Motor neuron (in vitro differentiated cells): ENCODE measurements at regions not wholly inside any gene's neighbourhood (a gene's known extent, or its start where the extent isn't known, plus 50 kb on each side); places are given as distances from the start of the nearest gene placed in this dataset.

Experiments
- ATAC-seq, 8 experiments: fragments of 200-7000 bp; cut with Tn5 transposase; replicated peaks in 6 of 8; 2 replicates each; pipeline ENCODE4 v1.8.0; 2021; ENCODE audit warnings: mild to moderate bottlenecking in 8 of 8, moderate library complexity in 8 of 8
- H3K27ac ChIP-seq, 2 donors: fragments of 250-450 bp; sonication (Bioruptor Pico); 2 replicates each; pipeline ENCODE4 v1.9.0; 2021; ENCODE audit warnings: antibody characterized with exemption in 2 of 2, mild to moderate bottlenecking in 2 of 2, moderate library complexity in 1 of 2
- H3K4me1 ChIP-seq, 2 donors: fragments of 250-450 bp; sonication (Bioruptor Pico); replicated peaks in 1 of 2; 2 replicates each; pipeline ENCODE4 v1.6.1; 2021; ENCODE audit warnings: antibody characterized with exemption in 2 of 2, mild to moderate bottlenecking in 2 of 2, moderate library complexity in 1 of 2
- H3K4me3 ChIP-seq, 5 donors: fragments of 250-450 bp; sonication (Bioruptor Pico); 2 replicates each; pipeline ENCODE4 v1.9.0; 2021; ENCODE audit warnings: antibody characterized with exemption in 5 of 5, mild to moderate bottlenecking in 5 of 5, moderate library complexity in 4 of 5
- WGBS, 10 experiments: fragments of 450-650 bp; shearing (Covaris generic); methylation state at CpG; one replicate each; pipeline ENCODE4 v1.0.0; 2022; 5-methylcytosine and 5-hydroxymethylcytosine counted together
- in situ Hi-C, 9 experiments: fragments of 400-800 bp; cut with MboI; loops; one replicate each; pipeline ENCODE4 v1.15.0; 2021; ENCODE audit warnings: low sequenced_read_pairs in 9 of 9, low pct_unique_long_range_greater_than_20kb in 2 of 9; ENCODE audit not compliant: unreplicated experiment in 9 of 9

GRCh38 chr10:29041616-29042015 lies 247.3 kb upstream of the LYZL1 start:
- peak in 4 of 8 experiments; percentile 11 to 69 (median 52) for ATAC-seq
- H3K4me1 ChIP-seq = peaks cover 0 to 12% of the 10 kb centered on the region in 2 donors
- no peak overlapping the region for H3K27ac ChIP-seq
- H3K4me3 ChIP-seq = no peak overlapping the region
- 0 to 96% (median 85%) methylated on average over 2 to 6 of the region's 7 CpGs; no CpG with 5 or more reads in 1 of the 10 experiments for WGBS, 10 experiments
- in situ Hi-C loops = no loop called here

- H3K4me1 ChIP-seq = no peaks in the 10 kb centered on the region
- no peak for ATAC-seq
- H3K27ac ChIP-seq = no peak overlapping the region
- 0 to 100% (median 75%) methylated on average over 1 of the region's 1 CpG; no CpG with 5 or more reads in 3 of the 10 experiments for WGBS, 10 experiments
- in situ Hi-C loops = no loop called here
- no peak overlapping the region for H3K4me3 ChIP-seq
Observed at GRCh38 chr10:29048506-29048905, 240.4 kb upstream of the LYZL1 start.

GRCh38 chr10:29050081-29050480 lies 238.8 kb upstream of the LYZL1 start:
- no peak overlapping the region for H3K4me3 ChIP-seq
- no peak for ATAC-seq
- WGBS, 10 experiments = 0 to 100% (median 58%) methylated on average over 1 to 3 of the region's 3 CpGs; no CpG with 5 or more reads in 4 of the 10 experiments
- in situ Hi-C loops = no loop called here
- H3K27ac ChIP-seq = no peak overlapping the region
- no peaks in the 10 kb centered on the region for H3K4me1 ChIP-seq

GRCh38 chr10:29055101-29055500 lies 233.8 kb upstream of the LYZL1 start:
- ATAC-seq = peak in 1 of 8 experiments; percentile 45
- in situ Hi-C loops = no loop called here
- Histone ChIP-seq H3K27ac (no peak overlapping the region), H3K4me1 (peaks cover 8% of the 10 kb centered on the region in 2 donors), H3K4me3 (no peak overlapping the region)
- 0 to 100% (median 54%) methylated on average over 1 to 2 of the region's 2 CpGs; no CpG with 5 or more reads in 1 of the 10 experiments for WGBS, 10 experiments

GRCh38 chr10:29056729-29057128 lies 232.1 kb upstream of the LYZL1 start:
- WGBS, 10 experiments = 0 to 64% (median 40%) methylated on average over 1 to 2 of the region's 2 CpGs; no CpG with 5 or more reads in 2 of the 10 experiments
- in situ Hi-C loops = no loop called here

GRCh38 chr10:29057822-29058331 lies 231.0 kb upstream of the LYZL1 start:
- H3K4me3 ChIP-seq = no peak overlapping the region

More at GRCh38 chr10:29056729-29057128, 232.1 kb upstream of the LYZL1 start:
- H3K4me3 ChIP-seq = no peak overlapping the region
- no peak overlapping the region for H3K27ac ChIP-seq
- no peak for ATAC-seq
- H3K4me1 ChIP-seq = peaks cover 8% of the 10 kb centered on the region in 2 donors

GRCh38 chr10:29063806-29064644 lies 224.8 kb upstream of the LYZL1 start:
- peak in 5 of 8 experiments; percentile 81 to 99 (median 90) for ATAC-seq

More at GRCh38 chr10:29057822-29058331, 231.0 kb upstream of the LYZL1 start:
- in situ Hi-C loops = no loop called here
- no peak overlapping the region for H3K27ac ChIP-seq
- peak in 7 of 8 experiments; percentile 24 to 85 (median 34) for ATAC-seq
- H3K4me1 ChIP-seq = peaks cover 8% of the 10 kb centered on the region in 2 donors
- 0 to 52% (median 27%) methylated on average over 1 to 4 of the region's 4 CpGs; no CpG with 5 or more reads in 2 of the 10 experiments for WGBS, 10 experiments

GRCh38 chr10:29064680-29065079 lies 224.2 kb upstream of the LYZL1 start:
- Histone ChIP-seq H3K27ac (peak overlapping the region; percentile 43 to 70), H3K4me3 (no peak overlapping the region), H3K4me1 (peaks cover 16 to 20% of the 10 kb centered on the region in 2 donors)
- in situ Hi-C loops = no loop called here
- 0 to 94% (median 79%) methylated on average over 1 to 2 of the region's 2 CpGs for WGBS, 10 experiments
- ATAC-seq = peak in 2 of 8 experiments; percentile 23 to 27

More at GRCh38 chr10:29063806-29064644, 224.8 kb upstream of the LYZL1 start:
- in situ Hi-C loops = no loop called here
- WGBS, 10 experiments = 10 to 100% (median 59%) methylated on average over 1 to 4 of the region's 5 CpGs
- Histone ChIP-seq H3K4me1 (peaks cover 11 to 20% of the 10 kb centered on the region in 2 donors), H3K4me3 (no peak overlapping the region), H3K27ac (peak overlapping the region in 1 of 2 donors; percentile 70)

- H3K4me3 ChIP-seq = no peak overlapping the region
- H3K27ac ChIP-seq = no peak overlapping the region
- ATAC-seq = peak in 3 of 8 experiments; percentile 59 to 93 (median 67)
- in situ Hi-C loops = no loop called here
- WGBS, 10 experiments = 0 to 63% (median 0%) methylated on average over 1 to 3 of the region's 3 CpGs
- peaks cover 16 to 20% of the 10 kb centered on the region in 2 donors for H3K4me1 ChIP-seq
Observed at GRCh38 chr10:29067161-29067560, 221.7 kb upstream of the LYZL1 start.

GRCh38 chr10:29067628-29068027 lies 221.2 kb upstream of the LYZL1 start:
- no peak overlapping the region for H3K27ac ChIP-seq
- H3K4me1 ChIP-seq = peaks cover 16 to 20% of the 10 kb centered on the region in 2 donors
- in situ Hi-C loops = no loop called here
- ATAC-seq = no peak
- H3K4me3 ChIP-seq = no peak overlapping the region
- 58 to 100% (median 90%) methylated on average over 1 to 3 of the region's 3 CpGs; no CpG with 5 or more reads in 1 of the 10 experiments for whole genome bisulfite sequencing, 10 experiments

GRCh38 chr10:29068302-29068701 lies 220.6 kb upstream of the LYZL1 start:
- Histone ChIP-seq H3K4me1 (peaks cover 16 to 20% of the 10 kb centered on the region in 2 donors), H3K4me3 (no peak overlapping the region), H3K27ac (no peak overlapping the region)
- in situ Hi-C loops = no loop called here
- peak in 2 of 8 experiments; percentile 14 to 37 for ATAC-seq
- 11 to 83% (median 65%) methylated on average over 1 of the region's 1 CpG; no CpG with 5 or more reads in 6 of the 10 experiments for WGBS, 10 experiments

GRCh38 chr10:29068966-29069365 lies 219.9 kb upstream of the LYZL1 start:
- Histone ChIP-seq H3K4me1 (peaks cover 14 to 18% of the 10 kb centered on the region in 2 donors), H3K4me3 (no peak overlapping the region), H3K27ac (no peak overlapping the region)
- in situ Hi-C loops = no loop called here
- 17 to 80% (median 50%) methylated on average over 1 to 6 of the region's 6 CpGs; no CpG with 5 or more reads in 3 of the 10 experiments for WGBS, 10 experiments
- ATAC-seq = no peak

- no peak for ATAC-seq
- no peak overlapping the region for H3K4me3 ChIP-seq
- H3K4me1 ChIP-seq = peaks cover 4 to 10% of the 10 kb centered on the region in 2 donors
- in situ Hi-C loops = no loop called here
- 7 to 97% (median 72%) methylated on average over 2 to 4 of the region's 4 CpGs; no CpG with 5 or more reads in 2 of the 10 experiments for WGBS, 10 experiments
- H3K27ac ChIP-seq = no peak overlapping the region
Observed at GRCh38 chr10:29069941-29070340, 218.9 kb upstream of the LYZL1 start.
